ENCODE measurements at regions not wholly inside any gene's neighbourhood (a gene's known extent, or its start where the extent isn't known, plus 50 kb on each side); places are given as distances from the start of the nearest gene placed in this dataset.

DNA sequence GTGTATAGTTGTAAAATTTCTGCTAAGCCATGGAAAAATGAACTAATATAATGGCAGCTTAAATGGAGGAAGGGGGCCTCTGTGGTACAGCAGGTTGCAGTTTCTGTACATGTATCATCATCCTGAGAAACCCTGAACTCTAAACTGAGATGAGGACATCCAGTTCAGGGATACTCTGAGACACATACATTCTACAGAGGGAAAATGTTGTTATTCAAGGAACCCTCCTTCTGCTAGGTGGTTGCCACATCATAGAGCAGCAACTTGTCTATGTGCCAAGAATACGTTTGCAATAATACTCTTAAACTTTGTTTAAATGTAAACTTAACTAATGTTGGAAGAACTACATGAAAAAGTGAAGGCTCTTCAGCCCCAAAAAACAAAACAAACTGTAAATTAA is 1310.8 kb upstream of the WWC1 start:
- TF ChIP-seq, protein P1, sequence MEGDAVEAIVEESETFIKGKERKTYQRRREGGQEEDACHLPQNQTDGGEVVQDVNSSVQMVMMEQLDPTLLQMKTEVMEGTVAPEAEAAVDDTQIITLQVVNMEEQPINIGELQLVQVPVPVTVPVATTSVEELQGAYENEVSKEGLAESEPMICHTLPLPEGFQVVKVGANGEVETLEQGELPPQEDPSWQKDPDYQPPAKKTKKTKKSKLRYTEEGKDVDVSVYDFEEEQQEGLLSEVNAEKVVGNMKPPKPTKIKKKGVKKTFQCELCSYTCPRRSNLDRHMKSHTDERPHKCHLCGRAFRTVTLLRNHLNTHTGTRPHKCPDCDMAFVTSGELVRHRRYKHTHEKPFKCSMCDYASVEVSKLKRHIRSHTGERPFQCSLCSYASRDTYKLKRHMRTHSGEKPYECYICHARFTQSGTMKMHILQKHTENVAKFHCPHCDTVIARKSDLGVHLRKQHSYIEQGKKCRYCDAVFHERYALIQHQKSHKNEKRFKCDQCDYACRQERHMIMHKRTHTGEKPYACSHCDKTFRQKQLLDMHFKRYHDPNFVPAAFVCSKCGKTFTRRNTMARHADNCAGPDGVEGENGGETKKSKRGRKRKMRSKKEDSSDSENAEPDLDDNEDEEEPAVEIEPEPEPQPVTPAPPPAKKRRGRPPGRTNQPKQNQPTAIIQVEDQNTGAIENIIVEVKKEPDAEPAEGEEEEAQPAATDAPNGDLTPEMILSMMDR (IDR thresholded peaks at IDR 0.05; ENCODE audit: extremely low read depth, low read depth, low read length): no peak
- Histone ChIP-seq H3K4me1 (ENCODE audit: insufficient read depth, low read length) (peaks cover 5% of the 10 kb centered on the region), H3K9me3 (ENCODE audit: low read depth, low read length) (no peaks in the 10 kb centered on the region), H3K4me2 (ENCODE audit: insufficient read depth, low read length) (no peak overlapping the region), H3K4me3 (ENCODE audit: insufficient read depth, low read length) (no peak overlapping the region), H3K27me3 (ENCODE audit: insufficient read depth, low read length) (no peaks in the 10 kb centered on the region), H2AFZ (ENCODE audit: low read length) (no peak overlapping the region), H4K20me1 (ENCODE audit: insufficient read depth, low read length) (no peaks in the 10 kb centered on the region), H3K36me3 (ENCODE audit: insufficient read depth, low read length) (no peaks in the 10 kb centered on the region), H3K79me2 (ENCODE audit: insufficient read depth, low read length) (no peaks in the 10 kb centered on the region), H3K27ac (ENCODE audit: low read depth, low read length) (no peak overlapping the region)
- DNase-seq (ENCODE audit: insufficient read length, low spot score, missing footprints): no peak

DNA sequence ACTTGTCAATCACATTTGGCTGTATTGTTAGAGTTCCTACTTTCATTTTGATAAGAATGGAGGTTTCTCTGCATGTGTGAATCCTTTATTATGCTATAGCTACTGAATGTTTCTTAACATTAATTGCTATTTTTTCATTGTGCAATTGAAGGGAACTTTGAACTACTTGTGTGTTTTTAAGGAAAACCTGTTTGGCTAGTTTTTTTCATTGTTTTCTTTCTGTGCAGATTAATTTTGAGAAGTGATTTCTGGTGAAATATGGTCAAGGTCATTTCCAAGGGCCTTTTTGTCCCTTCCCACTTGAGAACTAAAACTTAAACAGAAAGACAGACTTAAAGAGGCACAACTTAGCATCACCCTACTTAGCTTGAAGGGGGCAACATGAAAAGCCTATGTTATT is 1309.2 kb upstream of the WWC1 start:
- H3K27ac ChIP-seq (ENCODE audit: low read depth, low read length): no peak overlapping the region
- no peak overlapping the region for H2AFZ ChIP-seq (ENCODE audit: low read length)
- no peaks in the 10 kb centered on the region for H3K9me3 ChIP-seq (ENCODE audit: low read depth, low read length)
- H3K4me2 ChIP-seq (ENCODE audit: insufficient read depth, low read length): no peak overlapping the region
- no peak for DNase-seq (ENCODE audit: insufficient read length, low spot score, missing footprints)
- no peaks in the 10 kb centered on the region for H4K20me1 ChIP-seq (ENCODE audit: insufficient read depth, low read length)
- TF ChIP-seq, protein P1 (IDR thresholded peaks at IDR 0.05; ENCODE audit: extremely low read depth, low read depth, low read length): no peak
- no peaks in the 10 kb centered on the region for H3K36me3 ChIP-seq (ENCODE audit: insufficient read depth, low read length)
- peaks cover 5% of the 10 kb centered on the region for H3K4me1 ChIP-seq (ENCODE audit: insufficient read depth, low read length)
- no peak overlapping the region for H3K4me3 ChIP-seq (ENCODE audit: insufficient read depth, low read length)
- no peaks in the 10 kb centered on the region for H3K79me2 ChIP-seq (ENCODE audit: insufficient read depth, low read length)
- H3K27me3 ChIP-seq (ENCODE audit: insufficient read depth, low read length): no peaks in the 10 kb centered on the region

DNA sequence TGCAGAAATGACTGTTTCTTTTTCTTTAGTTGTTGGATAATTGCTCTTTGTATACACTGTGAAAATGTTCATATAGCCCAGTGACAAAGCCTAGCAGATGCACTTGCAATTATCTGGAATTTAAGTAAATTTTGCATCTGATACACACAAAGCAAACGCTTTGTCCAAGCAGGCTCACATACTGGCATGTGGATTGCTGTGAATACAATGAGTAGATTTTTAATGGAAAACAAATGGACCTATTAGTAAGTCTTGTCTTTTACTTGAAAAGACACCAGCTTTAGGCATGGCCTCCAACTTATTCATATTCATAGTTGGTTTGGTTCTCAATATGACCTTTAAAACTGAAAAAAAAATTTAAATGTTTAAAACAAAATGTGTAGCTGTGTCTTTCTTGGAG is 1299.8 kb upstream of the WWC1 start:
- no peak overlapping the region for H2AFZ ChIP-seq (ENCODE audit: low read length)
- no peak for DNase-seq (ENCODE audit: insufficient read length, low spot score, missing footprints)
- H3K27ac ChIP-seq (ENCODE audit: low read depth, low read length): no peak overlapping the region
- no peaks in the 10 kb centered on the region for H3K36me3 ChIP-seq (ENCODE audit: insufficient read depth, low read length)
- H3K9me3 ChIP-seq (ENCODE audit: low read depth, low read length): no peaks in the 10 kb centered on the region
- H3K27me3 ChIP-seq (ENCODE audit: insufficient read depth, low read length): no peaks in the 10 kb centered on the region
- H3K4me2 ChIP-seq (ENCODE audit: insufficient read depth, low read length): no peak overlapping the region
- no peaks in the 10 kb centered on the region for H3K79me2 ChIP-seq (ENCODE audit: insufficient read depth, low read length)
- H3K4me1 ChIP-seq (ENCODE audit: insufficient read depth, low read length): no peaks in the 10 kb centered on the region
- H3K4me3 ChIP-seq (ENCODE audit: insufficient read depth, low read length): no peak overlapping the region
- TF ChIP-seq, protein P1 (IDR thresholded peaks at IDR 0.05; ENCODE audit: extremely low read depth, low read depth, low read length): no peak
- no peaks in the 10 kb centered on the region for H4K20me1 ChIP-seq (ENCODE audit: insufficient read depth, low read length)

DNA sequence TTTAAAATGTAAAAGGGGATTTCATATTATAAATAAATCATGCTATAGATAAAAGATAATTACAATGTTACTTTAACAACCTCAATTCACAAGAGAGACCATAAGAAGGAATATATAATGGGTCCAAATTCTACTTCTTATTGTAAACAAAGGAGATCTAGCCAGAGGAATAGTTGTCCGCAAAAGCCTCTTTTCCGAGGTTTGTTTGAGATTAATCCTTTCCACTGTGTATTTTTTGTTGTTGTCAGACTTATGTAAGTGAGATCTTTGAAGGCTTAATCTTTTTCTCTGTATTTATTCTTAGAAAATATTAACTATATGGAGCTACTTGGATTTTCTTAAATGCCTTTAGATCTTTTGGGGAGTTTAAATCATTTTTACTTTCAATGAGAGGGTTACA is 1299.3 kb upstream of the WWC1 start:
- H4K20me1 ChIP-seq (ENCODE audit: insufficient read depth, low read length): no peaks in the 10 kb centered on the region

More for the DNA sequence above, 1299.3 kb upstream of the WWC1 start:
- no peaks in the 10 kb centered on the region for H3K79me2 ChIP-seq (ENCODE audit: insufficient read depth, low read length)
- TF ChIP-seq, protein P1 (IDR thresholded peaks at IDR 0.05; ENCODE audit: extremely low read depth, low read depth, low read length): no peak
- no peaks in the 10 kb centered on the region for H3K27me3 ChIP-seq (ENCODE audit: insufficient read depth, low read length)
- H3K4me3 ChIP-seq (ENCODE audit: insufficient read depth, low read length): no peak overlapping the region
- H3K9me3 ChIP-seq (ENCODE audit: low read depth, low read length): no peaks in the 10 kb centered on the region
- H3K4me1 ChIP-seq (ENCODE audit: insufficient read depth, low read length): no peaks in the 10 kb centered on the region
- no peaks in the 10 kb centered on the region for H3K36me3 ChIP-seq (ENCODE audit: insufficient read depth, low read length)
- H2AFZ ChIP-seq (ENCODE audit: low read length): no peak overlapping the region
- H3K4me2 ChIP-seq (ENCODE audit: insufficient read depth, low read length): no peak overlapping the region
- no peak for DNase-seq (ENCODE audit: insufficient read length, low spot score, missing footprints)
- no peak overlapping the region for H3K27ac ChIP-seq (ENCODE audit: low read depth, low read length)
